IPS-18c (cell line): ENCODE measurements at regions not wholly inside any gene's neighbourhood (a gene's known extent, or its start where the extent isn't known, plus 50 kb on each side); places are given as distances from the start of the nearest gene placed in this dataset.
"Not testable (repeated sequence)": the region's sequence is repeated elsewhere in the genome, so short reads cannot be mapped to it uniquely, and the experiment has no call there.

ENCODE experiments used
- H3K4me3 ChIP-seq: 2 replicates; pipeline ENCODE4 v1.7.0; 2013; ENCODE audit warnings: low read depth, mild to moderate bottlenecking, low read length, moderate library complexity; ENCODE audit not compliant: insufficient read depth
- H3K9me3 ChIP-seq: one replicate; pipeline ENCODE4 v1.6.1; 2013; ENCODE audit warnings: mild to moderate bottlenecking, low read length, moderate library complexity; ENCODE audit not compliant: control insufficient read depth, insufficient read depth

DNA sequence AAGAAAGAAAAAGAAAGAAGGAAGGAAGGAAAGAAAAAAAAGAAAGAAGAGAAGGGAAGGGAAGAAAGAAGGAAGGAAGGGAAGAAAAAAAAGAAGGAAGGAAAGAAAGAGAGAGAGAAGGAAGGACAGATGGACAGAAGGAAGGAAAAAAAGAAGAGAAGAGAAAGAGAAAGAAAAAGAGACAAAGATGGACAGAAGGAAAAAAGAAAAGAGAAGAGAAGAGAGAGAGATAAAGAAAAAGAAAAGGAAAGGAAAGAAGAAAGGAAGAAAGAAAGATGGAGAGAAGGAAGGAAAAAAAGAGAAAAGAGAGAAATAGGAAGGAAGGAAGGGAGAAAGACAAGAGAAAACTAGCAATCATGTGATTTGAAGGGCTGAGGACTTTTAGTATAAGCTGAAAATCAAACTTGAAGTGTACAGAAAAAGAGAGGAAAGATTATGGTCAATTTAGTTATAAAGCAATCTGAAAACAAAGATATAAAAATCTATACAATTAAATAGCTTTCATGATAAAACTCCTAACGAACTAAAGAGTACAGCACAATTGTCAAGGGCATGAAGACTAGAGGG is 115.3 kb downstream of the LTN1 start:
- H3K4me3 ChIP-seq: no peak overlapping the region
- H3K9me3 ChIP-seq: no peaks in the 10 kb centered on the region

DNA sequence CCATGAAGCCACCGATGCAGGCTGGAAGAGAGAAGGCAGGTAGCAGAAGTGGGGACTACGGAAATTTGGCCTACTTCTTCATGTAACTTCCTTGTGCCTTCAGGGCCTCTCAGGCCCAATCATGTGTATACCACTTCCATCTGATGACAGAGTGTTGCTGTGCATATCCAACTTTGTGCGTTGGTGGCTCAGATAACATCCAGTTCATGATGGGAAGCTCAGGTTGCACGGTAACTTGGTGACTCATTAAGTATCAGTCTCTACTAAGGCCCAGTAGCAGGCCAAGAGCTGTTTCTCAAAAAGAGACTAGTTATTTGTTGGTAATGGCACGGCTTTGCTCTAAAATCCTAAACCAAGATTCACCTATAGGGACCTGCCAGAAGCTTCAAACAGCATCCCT is 117.6 kb downstream of the LTN1 start:
- H3K4me3 ChIP-seq: no peak overlapping the region
- no peaks in the 10 kb centered on the region for H3K9me3 ChIP-seq

DNA sequence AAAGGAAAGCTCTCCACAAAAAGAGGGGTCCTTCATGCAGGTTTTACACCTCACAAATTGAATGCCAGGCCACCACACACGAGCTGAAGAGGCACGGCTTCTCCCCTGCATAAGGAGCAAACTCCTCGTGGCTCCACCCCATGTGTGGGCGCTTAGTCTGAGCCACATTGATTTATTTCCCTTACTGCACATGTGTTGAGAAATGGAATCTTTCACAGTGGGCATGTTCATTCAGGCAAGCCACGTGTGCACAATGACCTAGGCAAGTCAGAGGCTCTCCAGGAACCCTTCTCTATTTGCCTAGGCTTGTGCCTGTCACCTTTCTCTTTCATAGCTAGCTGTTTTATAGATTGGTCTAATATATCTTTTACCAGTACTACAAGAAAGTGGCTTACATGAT is 120.5 kb downstream of the LTN1 start:
- H3K9me3 ChIP-seq: no peaks in the 10 kb centered on the region
- no peak overlapping the region for H3K4me3 ChIP-seq

DNA sequence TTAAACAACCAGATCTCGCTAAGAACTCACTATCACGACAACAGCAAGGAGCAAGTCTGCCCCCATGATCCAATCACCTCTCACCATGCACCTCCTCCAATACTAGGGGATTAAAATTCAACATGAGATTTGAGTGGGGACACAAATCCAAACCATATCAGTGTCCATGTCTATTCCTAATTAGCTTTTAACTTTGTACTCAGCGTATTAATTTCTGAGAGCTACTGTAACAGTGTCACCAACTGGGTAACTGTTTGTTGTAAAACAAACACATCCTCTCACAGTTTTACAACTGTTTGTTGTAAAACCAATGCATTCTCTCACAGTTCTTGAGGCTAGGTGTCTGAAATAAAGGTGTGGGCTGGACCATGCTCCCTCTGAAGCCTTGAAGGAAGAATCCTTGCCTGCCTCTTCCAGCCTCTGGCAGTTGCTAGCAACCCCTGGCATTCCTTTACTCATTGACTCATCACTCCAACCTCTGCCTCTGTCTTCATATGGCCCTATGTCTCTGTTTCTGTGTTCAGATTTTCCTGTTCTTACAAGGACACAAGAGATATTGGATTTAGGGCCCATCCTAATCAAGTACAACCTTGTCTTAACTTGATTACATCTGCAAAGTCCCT is 121.2 kb downstream of the LTN1 start:
- H3K9me3 ChIP-seq: no peaks in the 10 kb centered on the region
- no peak overlapping the region for H3K4me3 ChIP-seq

DNA sequence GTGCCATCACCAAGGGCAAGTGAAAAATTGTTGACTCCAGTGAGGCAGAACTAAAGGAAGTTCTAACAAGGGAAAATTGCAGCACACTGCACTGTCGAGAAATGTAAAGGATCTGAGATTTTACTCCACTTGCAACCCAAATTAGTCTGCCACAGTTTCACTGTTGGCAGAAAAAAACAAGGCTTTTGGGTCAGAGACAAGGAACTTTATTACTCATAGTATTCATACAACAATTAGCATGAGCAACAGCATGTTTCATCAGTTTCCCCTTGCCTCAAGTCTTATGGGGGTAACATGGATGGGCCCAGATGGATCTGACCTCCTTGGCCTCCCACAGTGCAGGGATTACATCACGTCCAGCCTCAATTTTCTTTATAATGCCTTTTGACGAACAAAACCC is 125.3 kb downstream of the LTN1 start:
- Histone ChIP-seq H3K4me3 (no peak overlapping the region), H3K9me3 (no peaks in the 10 kb centered on the region)

DNA sequence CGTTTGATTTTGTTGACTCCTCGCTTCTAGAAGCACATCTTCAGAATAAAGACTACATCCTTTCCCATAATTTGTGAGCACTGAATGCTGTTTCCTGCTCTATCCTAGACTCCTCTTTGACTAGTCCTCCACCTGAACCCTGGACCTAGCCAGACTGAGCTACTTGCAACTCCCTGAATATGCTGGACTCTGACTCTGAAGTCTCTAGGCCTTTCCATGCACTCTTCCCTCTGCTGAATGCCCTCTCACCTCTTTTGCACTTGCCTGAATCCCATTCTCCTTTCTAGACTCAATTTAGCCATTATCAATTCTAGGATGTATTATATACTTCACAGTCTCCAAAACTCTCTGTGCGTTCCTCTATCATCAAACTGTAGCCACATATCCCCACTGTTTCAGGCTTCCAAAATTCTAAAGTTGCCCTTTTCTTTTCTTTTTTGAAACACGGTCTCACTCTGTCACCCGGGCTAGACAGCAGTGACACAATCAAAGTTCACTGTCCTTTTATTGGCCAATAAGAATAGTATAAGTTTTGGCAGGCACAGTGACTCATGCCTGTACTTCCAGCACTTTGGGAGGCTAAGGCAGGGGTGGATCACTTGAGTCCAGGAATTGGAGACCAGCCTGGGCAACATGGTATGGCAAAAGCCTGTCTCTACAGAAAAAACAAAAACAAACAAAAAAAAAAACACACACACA is 127.0 kb downstream of the LTN1 start:
- no peaks in the 10 kb centered on the region for H3K9me3 ChIP-seq
- no peak overlapping the region for H3K4me3 ChIP-seq

DNA sequence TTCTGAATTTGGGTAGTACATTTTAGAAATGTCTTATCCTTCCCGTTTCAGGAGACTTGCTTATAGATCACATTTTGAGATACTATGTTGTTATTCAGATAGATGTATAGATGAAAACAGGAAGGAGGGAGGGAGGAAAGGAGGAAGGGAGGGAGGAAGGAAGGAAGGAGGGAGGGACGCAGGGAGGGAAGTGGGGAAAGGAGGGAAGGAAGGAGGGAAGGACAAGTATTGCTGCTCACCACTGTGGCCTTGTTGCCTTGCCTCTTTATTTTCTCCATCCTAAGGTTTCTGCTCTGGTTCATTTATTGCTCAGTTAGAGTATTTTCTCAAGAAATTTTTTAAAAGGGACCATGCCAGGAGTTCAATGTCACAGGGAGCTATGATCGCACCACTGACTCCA is 134.3 kb downstream of the LTN1 start:
- H3K9me3 ChIP-seq: no peaks in the 10 kb centered on the region
- no peak overlapping the region for H3K4me3 ChIP-seq

DNA sequence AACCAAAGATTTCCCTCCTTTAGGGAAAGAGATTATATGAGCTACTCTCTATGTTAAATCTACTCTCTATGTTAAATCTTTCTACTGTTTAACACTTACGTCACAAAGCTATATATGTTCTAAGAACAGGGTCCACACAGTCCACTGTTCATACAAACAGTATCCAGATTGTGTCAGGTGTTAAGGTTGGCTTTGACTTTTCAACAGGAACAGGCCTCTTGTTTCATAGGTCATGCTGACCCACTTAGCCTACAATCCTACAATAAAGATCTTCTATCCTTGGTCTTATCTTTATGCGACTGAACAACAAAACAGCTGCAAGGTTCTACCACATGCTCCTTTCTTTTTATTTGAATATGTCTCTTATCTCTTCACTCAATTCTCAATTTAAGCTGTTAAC is 134.9 kb downstream of the LTN1 start:
- no peaks in the 10 kb centered on the region for H3K9me3 ChIP-seq
- no peak overlapping the region for H3K4me3 ChIP-seq

DNA sequence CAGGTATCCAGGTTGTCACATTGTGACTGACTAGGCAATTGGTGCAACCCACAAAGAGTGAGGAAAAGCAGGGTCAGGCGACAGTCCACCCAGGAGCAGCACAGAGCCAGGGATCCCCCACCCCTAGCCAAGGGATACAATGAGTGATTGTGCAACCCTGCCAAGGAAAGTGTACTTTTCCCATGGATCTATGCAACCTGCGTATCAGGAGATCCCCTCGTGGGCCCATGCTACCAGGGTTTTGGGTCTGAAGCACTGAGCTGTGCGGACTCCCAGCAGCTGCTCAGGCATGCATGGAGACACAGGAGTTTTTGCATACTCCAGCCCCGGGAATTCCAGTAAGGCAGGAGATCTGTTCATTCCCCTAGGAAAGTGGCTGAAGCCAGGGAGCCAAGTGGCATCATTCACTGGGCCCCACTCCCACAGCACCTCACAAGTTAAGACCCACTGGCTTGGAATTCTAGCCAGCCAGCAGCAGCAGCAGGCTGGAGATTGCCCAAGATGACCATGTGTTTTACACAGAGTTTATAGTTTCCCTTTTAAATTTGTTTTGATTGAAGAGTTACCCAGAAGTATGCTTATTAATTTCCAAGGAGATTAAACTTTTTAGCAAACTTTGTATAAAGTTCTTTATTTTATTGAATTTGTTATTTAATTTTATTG is 136.0 kb downstream of the LTN1 start:
- no peak overlapping the region for H3K4me3 ChIP-seq

DNA sequence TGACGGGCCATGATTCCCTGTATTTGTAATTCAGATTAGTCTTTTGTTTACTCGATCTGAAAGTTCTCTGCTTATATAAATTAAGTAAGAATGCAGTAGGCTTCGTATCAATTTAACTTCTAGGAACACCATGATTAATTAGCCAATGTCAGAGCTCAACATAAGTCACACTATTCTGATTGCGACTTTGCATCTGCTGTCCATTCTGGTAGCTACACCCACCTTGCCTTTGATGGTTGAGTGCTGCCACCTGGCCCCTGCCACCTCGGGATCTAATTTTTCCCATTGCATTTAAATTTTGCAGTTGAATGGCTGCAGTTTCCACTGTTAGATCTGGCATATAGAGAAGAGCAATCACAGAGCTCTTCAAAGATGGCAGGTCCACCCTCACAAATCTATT is 140.0 kb downstream of the LTN1 start:
- Histone ChIP-seq H3K4me3 (no peak overlapping the region), H3K9me3 (no peaks in the 10 kb centered on the region)

More for the DNA sequence above, 136.0 kb downstream of the LTN1 start:
- no peaks in the 10 kb centered on the region for H3K9me3 ChIP-seq

DNA sequence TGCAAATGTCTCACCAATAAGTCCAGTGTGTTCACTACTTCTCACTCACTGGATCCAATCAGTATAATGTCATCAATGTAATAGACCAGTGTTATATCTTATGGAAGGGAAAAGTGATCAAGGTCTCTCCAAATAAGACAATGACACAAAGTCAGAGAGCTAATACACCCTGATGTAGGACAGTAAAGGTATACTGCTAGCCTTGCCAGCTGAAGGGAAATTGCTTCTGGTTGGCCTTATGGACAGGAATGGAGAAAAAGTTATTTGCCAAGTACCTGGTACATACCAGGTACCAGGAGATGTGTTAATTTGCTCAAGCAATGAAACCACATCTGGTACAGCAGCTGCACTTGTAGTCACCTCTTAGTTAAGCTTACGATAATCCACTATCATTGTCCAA is 141.0 kb downstream of the LTN1 start:
- Histone ChIP-seq H3K4me3 (no peak overlapping the region), H3K9me3 (no peaks in the 10 kb centered on the region)

DNA sequence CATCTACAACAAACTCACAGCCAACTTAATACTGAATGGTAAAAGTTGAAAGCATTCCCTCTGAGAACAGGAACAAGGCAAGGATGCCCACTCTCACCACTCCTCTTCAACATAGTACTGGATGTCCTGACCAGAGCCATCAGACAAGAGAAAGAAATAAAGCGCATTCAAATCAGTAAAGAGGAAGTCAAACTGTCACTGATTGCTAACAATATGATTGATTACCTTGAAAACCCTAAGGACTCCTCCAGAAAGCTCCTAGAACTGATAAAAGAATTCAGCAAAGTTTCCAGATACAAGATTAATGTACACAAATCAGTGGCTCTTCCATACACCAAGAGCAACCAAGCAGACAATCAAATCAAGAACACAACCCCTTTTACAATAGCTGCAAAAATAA is 153.4 kb downstream of the LTN1 start:
- H3K9me3 ChIP-seq: not testable (repeated sequence)

DNA sequence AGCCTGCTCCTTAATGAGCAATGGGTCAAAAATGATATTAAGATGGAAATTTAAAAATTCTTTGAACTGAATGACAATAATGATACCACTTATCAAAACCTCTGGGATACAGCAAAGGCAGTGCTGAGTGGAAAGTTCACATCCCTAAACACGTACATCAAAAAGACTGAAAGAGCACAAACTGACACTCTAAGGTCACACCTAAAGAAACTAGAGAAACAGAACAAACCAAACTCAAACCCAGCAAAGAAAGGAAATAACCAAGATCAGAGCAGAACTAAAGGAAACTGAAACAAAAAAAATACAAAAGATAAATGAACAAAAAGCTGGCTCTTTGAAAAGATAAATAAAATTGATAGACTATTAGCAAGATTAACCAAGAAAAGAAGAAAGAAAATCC is 155.3 kb downstream of the LTN1 start:
- not testable (repeated sequence) for H3K9me3 ChIP-seq, H3K4me3 ChIP-seq

More for the DNA sequence above, 153.4 kb downstream of the LTN1 start:
- not testable (repeated sequence) for H3K4me3 ChIP-seq

DNA sequence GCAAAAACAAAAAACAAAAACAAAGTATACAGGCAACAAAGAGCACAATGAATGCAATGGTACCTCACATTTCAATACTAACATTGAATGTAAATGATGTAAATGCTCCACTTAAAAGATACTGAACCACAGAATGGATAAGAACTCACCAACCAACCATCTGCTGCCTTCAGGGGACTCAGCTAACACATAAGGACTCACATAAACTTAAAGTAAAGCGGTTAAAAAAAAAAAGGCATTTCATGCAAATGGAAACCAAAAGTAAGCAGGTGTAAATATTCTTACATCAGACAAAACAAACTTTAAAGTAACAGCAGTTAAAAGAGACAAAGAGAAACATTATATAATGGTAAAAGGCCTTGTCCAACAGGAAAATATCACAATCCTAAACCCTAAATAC is 156.1 kb downstream of the LTN1 start:
- not testable (repeated sequence) for H3K4me3 ChIP-seq, H3K9me3 ChIP-seq

DNA sequence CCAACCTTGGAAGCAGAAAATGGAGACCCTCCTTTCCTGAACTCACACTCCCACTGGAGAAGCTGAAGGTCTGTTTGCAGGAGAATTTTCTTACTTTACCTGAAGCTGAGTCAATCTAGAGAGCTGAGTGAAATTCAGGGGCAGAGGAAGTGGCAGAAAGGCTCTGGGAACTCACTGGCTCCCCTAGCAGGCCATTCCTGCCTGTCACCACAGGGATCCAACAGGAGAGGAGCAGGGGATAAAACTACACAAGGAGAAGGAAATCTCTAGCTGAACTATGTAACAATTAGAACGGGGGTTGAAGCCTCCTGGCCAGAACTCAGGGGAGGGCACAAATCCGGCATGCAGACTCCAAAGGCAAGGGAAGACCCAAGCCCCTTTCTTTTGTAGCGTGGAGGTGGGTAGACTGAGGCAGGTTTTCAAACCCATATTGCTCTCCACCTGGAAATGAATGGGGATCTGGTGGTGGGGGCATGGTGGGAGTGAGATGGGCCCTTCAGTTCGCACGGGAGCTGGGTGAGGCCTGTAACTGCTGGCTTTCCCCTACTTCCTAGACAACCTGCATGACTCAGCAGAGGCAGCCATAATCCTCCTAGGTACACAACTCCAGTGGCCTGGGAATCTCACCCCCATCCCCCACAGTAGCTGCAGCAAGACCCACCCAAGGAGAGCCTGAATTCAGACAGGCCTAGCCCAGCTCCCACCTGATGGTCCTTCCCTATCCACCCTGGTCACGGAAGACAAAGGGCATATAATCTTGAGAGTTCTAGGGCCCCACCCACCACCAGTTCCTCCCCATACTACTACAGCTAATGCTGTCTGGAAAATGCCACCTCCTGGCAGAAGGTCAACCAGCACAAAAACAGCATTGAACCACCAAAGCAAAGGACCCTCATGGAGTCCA is 158.1 kb downstream of the LTN1 start:
- no peaks in the 10 kb centered on the region for H3K9me3 ChIP-seq
- H3K4me3 ChIP-seq: no peak overlapping the region

DNA sequence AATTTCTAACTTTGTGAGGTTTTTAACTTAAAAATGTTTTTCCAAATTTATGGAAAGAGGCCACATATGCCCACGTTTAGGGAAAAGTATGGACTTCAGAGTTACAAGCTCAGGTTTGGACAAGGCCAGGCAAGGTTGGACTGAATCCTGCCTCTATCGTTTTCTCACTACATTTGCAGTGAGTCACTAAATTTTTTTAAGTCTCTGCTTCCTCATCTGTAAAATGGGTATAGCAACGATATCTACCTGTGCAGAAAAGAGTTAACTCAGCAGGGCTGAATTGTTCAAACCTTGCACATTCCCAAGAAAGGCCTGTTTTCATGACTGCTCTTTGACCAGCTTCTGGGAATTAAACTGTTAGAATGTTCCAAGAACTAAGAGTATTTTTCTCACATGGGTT is 159.1 kb downstream of the LTN1 start:
- H3K9me3 ChIP-seq: no peaks in the 10 kb centered on the region
- no peak overlapping the region for H3K4me3 ChIP-seq

DNA sequence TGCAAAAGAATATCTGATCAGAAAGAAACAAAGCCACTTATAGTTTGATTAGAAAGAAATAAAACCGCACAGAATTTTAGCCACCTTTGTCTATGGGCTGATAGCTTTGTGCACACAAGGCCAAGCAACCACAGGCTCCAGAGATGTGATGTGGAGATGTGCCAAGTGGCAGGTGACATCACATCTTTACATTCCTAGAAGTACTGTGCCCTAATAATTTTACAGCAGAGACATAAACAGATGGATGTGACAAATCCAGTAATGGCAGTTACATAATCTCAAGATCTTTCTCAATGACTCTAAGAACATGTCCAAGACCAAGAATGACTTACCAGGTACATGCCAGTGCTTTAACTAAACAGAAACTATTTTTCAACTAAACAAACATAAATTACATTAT is 159.5 kb downstream of the LTN1 start:
- Histone ChIP-seq H3K4me3 (no peak overlapping the region), H3K9me3 (no peaks in the 10 kb centered on the region)
